Superior temporal gyrus (tissue), 1 donor: ENCODE measurements at regions not wholly inside any gene's neighbourhood (a gene's known extent, or its start where the extent isn't known, plus 50 kb on each side); places are given as distances from the start of the nearest gene placed in this dataset.

Experiments used
- DNase-seq: peaks from one replicate; pipeline ENCODE4 v3.0.0-alpha.2; 2016; ENCODE audit errors: extremely low spot score

- no peak for DNase-seq
Observed at GRCh38 chr15:61798631-61799030, 261.6 kb downstream of the VPS13C start.

DNA sequence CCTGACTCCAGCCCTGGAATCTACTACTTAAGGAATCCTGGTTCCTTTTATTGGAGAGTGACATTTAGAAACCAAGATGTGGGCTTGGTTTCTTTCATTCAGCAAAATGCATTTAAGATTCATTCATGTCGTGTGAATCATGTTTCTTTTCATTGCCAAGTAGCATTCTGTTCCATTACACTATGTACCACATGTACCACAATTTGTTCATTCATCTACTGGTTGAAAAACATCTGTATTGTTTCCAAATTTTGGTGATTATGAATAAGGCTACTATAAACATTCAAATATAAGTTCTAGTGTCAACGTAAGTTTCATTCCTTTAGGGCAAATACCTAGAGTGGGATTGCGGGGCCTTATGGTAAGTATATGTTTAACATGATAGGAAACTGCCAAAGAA lies 264.2 kb downstream of the VPS13C start:
- no peak for DNase-seq

GRCh38 chr15:61794881-61795280 lies 265.4 kb downstream of the VPS13C start:
- DNase-seq, result no peak

DNA sequence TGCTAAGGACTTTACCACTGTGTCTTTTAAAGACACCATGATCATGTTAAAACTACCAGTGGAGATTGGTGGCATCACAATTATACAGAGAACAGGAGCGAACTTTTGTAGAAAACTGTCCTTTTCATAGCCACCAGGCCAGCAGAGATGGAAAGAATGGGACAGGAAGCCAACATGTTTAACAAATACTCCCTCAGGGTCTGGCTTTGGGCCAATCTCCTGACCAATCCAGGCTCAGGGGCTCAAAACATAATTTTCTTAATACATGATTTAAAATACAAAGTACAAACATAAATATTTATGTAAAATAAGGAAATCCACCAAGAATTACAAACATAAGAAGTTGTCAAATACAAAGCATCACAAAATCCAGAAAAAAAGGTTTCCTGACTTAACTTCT lies 266.0 kb downstream of the VPS13C start:
- DNase-seq, result no peak

DNA sequence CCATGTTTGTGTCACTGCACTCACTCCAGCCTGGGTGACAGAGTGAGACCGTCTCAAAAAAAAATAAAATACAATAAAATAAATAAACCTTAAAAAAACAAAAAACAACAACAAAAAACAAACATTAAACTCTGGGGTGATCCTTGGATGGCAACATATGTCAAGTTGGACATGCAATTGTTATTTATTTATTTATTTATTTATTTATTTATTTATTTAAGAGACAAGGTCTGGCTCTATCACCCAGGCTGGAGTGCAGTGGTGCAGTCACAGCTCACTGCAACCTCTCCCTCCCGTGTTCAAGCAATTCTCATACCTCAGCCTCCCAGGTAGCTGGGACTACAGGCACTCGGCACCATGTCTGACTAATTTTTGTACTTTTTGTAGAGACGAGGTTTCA lies 275.5 kb downstream of the VPS13C start:
- no peak for DNase-seq

- no peak for DNase-seq
Observed at GRCh38 chr15:61780278-61780980, 279.8 kb downstream of the VPS13C start.

DNA sequence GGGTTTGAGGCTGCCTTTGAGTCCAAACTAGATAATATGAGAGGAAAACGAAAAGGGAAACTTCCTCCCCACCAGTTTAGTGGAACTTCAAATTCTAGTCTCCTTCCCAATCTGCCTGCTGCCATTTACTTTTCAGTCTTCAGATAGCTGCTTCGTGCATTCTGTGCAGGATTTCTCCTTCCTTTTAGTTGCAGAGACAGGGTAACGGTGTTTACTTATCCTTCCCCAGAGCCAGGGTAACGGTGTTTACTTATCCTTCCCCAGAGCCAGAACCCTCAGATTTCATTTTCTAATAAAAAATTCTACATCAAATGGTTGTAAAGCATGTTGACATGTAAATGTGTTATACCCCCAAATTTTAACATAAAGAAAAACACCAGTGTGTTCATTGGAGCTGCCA lies 282.6 kb downstream of the VPS13C start:
- no peak for DNase-seq

DNA sequence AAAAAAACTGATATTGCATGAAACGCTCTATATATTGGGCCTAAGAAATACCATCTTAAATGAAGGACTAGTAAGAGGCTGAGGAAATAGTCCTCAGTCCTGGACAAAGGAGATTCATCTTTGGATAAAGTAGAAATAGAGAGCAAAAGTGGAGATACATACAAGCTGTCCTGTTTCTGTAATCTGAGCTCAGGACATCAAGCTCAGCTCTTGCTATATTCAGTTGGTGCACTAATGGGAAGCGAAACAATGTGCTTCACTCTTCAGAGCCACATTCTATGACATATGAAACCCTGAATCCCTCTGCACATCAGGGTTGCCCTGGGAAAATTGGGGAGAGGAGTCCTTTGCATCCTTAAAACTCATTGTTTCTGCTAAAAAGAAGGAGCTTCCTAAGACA lies 290.7 kb downstream of the VPS13C start:
- DNase-seq, result no peak

- no peak for DNase-seq
Observed at GRCh38 chr15:61768131-61768530, 292.1 kb downstream of the VPS13C start.

- DNase-seq, result peak; percentile 39
Observed at GRCh38 chr15:61764981-61765380, 295.3 kb downstream of the VPS13C start.

DNA sequence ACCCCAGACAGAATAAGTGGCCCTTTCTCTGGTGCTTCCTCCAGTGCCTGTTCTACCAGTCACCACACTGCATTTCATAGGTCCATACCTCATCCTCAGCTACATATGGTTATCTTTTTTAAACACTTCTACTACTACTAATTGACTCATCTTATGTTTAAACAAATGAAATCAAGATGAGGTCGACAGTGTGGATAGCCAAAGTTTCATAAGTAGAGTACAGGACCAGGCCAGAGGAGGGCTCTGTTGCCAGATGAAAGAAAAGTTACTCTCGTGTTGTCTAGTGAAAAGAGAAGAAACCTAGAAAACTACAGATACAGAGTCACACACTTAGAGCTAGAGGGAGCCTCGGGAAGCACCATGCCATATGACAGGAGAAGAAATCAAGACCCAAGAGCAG lies 296.1 kb downstream of the VPS13C start:
- no peak for DNase-seq

GRCh38 chr15:61762676-61763075 lies 297.6 kb downstream of the VPS13C start:
- DNase-seq, result no peak

DNA sequence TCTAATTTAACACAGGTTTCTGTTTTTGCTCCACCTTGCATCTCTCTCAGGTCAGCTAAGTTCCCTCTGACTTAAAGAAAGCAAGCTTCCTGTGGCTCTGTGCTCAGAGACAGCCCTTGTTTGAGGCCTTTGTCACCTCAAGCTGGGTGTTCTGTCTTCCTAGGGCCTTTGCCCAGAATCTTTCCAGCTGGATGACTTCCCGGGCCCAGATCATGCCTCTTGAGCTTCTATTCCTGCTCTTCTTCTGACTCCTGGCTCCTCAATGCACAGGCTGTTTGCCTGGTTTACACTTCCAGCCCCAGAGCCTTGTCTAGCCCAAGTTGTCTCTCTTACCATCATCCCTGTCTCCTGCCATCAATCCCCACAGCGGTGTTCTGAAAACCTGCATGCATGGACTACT lies 300.6 kb downstream of the VPS13C start:
- no peak for DNase-seq

GRCh38 chr15:61756071-61756820 lies 304.0 kb downstream of the VPS13C start:
- DNase-seq, result no peak

- DNase-seq, result no peak
Observed at GRCh38 chr15:61755467-61755866, 304.8 kb downstream of the VPS13C start.

DNA sequence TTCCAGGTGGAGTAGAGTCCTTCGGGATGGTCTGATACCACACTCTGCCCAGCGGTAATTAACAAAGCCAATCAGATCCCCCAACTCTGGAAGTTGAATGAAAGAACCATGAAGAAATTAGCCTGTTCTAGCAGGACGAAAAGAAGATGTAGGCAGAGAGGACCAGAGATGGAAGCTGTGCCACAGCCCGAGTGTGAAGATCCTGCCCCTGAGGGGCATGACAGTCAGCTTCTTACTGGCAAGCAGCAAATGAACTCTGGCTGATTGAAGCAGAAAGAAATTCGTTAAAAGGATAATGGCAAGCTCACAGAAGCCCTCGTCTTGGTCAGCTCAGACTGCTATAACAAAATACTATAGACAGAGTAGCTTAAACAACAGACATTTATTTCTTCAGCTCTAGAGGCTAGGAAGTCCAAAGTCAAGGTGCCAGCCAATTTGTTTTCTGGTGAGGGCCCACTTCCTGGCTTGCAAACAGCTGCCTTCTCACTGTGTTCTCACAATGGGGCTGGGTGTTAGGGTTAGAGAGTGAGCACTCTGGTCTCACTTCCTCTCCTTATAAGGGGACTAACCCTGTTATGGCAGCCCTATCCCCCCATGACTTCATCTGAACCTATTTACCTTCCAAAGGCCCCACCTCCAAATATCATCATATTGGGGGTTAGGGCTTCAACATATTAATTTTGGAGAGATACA lies 307.1 kb downstream of the VPS13C start:
- DNase-seq, result no peak

DNA sequence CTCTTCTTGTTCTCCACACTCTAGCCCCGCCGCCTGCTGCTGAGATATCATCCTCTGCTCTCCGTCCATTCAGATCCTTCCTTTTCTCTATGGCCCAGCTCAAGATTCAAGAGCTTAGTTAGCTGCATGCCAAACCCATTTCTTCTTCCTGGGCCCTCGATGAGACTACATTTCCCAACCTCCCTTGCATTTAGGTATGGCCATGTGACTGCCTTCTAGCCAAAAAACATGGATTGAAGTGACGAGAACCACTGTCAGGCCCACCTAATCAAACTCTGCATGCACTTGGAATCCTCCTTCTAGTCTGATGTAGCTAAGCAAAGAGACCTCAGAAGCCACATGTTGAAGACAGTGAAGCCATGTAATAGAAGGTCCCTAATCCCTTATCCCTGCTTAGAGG lies 308.2 kb downstream of the VPS13C start:
- DNase-seq, result no peak

DNA sequence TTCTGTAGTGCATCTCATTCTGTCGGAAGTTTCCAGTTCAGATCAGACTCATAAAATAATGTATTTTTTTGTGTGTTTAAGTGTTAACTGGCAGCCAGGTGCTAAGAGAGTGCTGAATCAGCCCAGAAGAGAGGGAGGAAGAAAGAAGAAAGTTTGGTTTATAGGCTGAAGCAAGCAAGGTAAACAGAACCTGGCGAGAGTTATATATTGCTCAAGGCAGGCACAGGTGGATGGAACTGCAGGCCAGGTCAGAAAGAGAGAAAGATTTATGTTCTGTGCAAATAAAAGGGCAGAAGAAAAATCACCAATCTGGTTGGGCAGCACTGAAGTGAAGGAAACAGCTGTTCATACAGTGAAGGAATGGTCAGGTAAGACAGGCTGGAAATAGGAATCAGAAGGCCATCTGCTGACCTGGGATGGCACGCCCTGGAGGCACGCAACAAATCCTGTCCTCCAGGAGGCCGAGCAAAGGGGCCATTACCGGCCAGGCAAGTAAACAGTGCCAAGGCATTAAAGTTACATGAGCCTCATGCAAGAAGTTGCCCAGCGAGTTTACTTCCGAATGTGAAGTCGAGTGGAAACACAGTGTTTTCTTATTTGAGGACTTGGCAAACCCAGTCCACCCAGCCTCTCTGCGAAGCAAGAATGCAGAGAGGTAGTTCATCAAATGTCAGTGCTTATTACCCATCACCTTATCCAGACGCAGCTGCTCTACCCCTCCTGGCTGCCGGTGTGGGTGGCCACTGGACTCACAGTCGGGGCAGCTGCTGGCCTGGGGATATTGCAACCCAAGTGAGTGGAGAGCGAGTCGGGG lies 309.8 kb downstream of the VPS13C start:
- no peak for DNase-seq

- no peak for DNase-seq
Observed at GRCh38 chr15:61749169-61749568, 311.1 kb downstream of the VPS13C start.

- no peak for DNase-seq
Observed at GRCh38 chr15:61748529-61748928, 311.7 kb downstream of the VPS13C start.

DNA sequence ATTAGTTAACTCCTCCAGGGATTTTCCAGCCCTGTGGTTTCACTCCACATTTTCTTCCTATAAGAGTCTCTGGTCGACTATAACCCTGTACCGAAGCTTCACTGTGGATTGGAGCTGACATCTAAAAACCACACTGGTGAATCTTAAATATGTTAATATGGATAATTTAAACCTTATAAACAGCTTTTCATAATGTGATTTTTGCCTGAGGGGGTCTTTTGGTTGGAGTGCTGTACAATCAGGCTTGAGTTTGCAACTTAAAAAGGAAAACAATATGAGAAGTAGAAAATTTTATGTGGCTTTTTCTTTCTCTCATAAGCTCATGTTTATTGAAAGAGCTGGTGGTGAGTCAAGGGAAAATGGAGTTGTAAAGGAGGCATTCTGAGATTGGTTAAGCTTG lies 313.7 kb downstream of the VPS13C start:
- no peak for DNase-seq

- no peak for DNase-seq
Observed at GRCh38 chr15:61743345-61743909, 316.8 kb downstream of the VPS13C start.
